Fibroblast of lung (primary cell): ENCODE measurements at regions not wholly inside any gene's neighbourhood (a gene's known extent, or its start where the extent isn't known, plus 50 kb on each side); places are given as distances from the start of the nearest gene placed in this dataset.

Experiments
- DNase-seq, 2 donors: peaks; one replicate each; pipeline versions ENCODE4 v3.0.0 to v3.0.0-alpha.2; 2010; ENCODE audit warnings: low read depth in 2 of 2
- H2AFZ ChIP-seq: 2 replicates; pipeline ENCODE4 v1.5.1; 2012; ENCODE audit warnings: low read length, control low read depth, inconsistent platforms
- H3K27ac ChIP-seq: 2 replicates; pipeline ENCODE4 v1.5.1; 2011; ENCODE audit warnings: low read length, control low read depth; ENCODE audit not compliant: insufficient read depth
- H3K27me3 ChIP-seq: 2 replicates; pipeline ENCODE4 v1.5.1; 2011; ENCODE audit warnings: mild to moderate bottlenecking, low read length; ENCODE audit not compliant: control insufficient read depth, insufficient read depth
- H3K36me3 ChIP-seq: 2 replicates; pipeline ENCODE4 v1.5.1; 2011; ENCODE audit warnings: low read length; ENCODE audit not compliant: control insufficient read depth, insufficient read depth
- H3K4me1 ChIP-seq: 2 replicates; pipeline ENCODE4 v1.5.1; 2011; ENCODE audit warnings: low read length; ENCODE audit not compliant: control insufficient read depth, insufficient read depth; ENCODE audit errors: extremely low read depth
- H3K4me2 ChIP-seq: 2 replicates; pipeline ENCODE4 v1.5.1; 2011; ENCODE audit warnings: low read length, control low read depth; ENCODE audit not compliant: insufficient read depth; ENCODE audit errors: extremely low read depth
- H3K4me3 ChIP-seq, 4 experiments: fragments of 200-600 bp in 1 of 4; sonication (generic) in 1 of 4; replicated peaks in 1 of 4; 2 replicates each; pipeline ENCODE4 v1.5.1; 2011 to 2016; ENCODE audit warnings: low read length in 4 of 4, low read depth in 3 of 4, mild to moderate bottlenecking in 3 of 4, control low read depth in 2 of 4, inconsistent platforms in 1 of 4, mixed read lengths in 1 of 4; ENCODE audit not compliant: insufficient read depth in 1 of 4; ENCODE audit errors: control extremely low read depth in 1 of 4
- H3K79me2 ChIP-seq: 2 replicates; pipeline ENCODE4 v1.5.1; 2012; ENCODE audit warnings: mild to moderate bottlenecking, low read length, inconsistent platforms; ENCODE audit not compliant: control insufficient read depth, insufficient read depth
- H3K9ac ChIP-seq: 2 replicates; pipeline ENCODE4 v1.5.1; 2011; ENCODE audit warnings: mild to moderate bottlenecking, low read length, control low read depth; ENCODE audit not compliant: insufficient read depth
- H3K9me3 ChIP-seq: 2 replicates; pipeline ENCODE4 v1.5.1; 2012; ENCODE audit warnings: low read depth, low read length; ENCODE audit not compliant: control insufficient read depth, insufficient read depth
- H4K20me1 ChIP-seq: 2 replicates; pipeline ENCODE4 v1.5.1; 2011; ENCODE audit warnings: low read length; ENCODE audit not compliant: control insufficient read depth, insufficient read depth; ENCODE audit errors: extremely low read depth
- CTCF ChIP-seq, 2 donors: IDR thresholded peaks in 1 of 2; conservative IDR thresholded peaks in 1 of 2; 1 replicate in 1 of 2; 2 replicates in 1 of 2; pipeline ENCODE4 v1.5.1; 2011 to 2012; ENCODE audit warnings: low read length in 2 of 2, control low read depth in 1 of 2, inconsistent platforms in 1 of 2, low read depth in 1 of 2, mild to moderate bottlenecking in 1 of 2
- EZH2 ChIP-seq: IDR thresholded peaks from 2 replicates; pipeline ENCODE4 v1.5.1; 2012; ENCODE audit warnings: low read length, control low read depth, mild to moderate bottlenecking; ENCODE audit errors: missing control alignments

- Histone ChIP-seq H3K27ac (no peak overlapping the region), H3K4me2 (no peak overlapping the region), H4K20me1 (no peaks in the 10 kb centered on the region), H3K27me3 (peaks cover 7% of the 10 kb centered on the region), H3K9me3 (no peaks in the 10 kb centered on the region), H3K79me2 (no peaks in the 10 kb centered on the region), H3K9ac (no peak overlapping the region), H3K36me3 (no peaks in the 10 kb centered on the region), H3K4me3 (no peak overlapping the region), H2AFZ (no peak overlapping the region), H3K4me1 (no peaks in the 10 kb centered on the region)
- TF ChIP-seq EZH2 (no peak), CTCF (conservative IDR thresholded peaks at IDR 0.05 in 1 of 2, IDR thresholded peaks at IDR 0.05 in 1 of 2; ENCODE audit: low read depth in 1 of 2, low read length in 2 of 2) (no peak)
- DNase-seq: no peak
Observed at GRCh38 chr6:43886067-43886461, 116.1 kb downstream of the VEGFA start.

- Histone ChIP-seq H3K9ac (no peak overlapping the region), H2AFZ (no peak overlapping the region), H3K27ac (no peak overlapping the region), H3K9me3 (no peaks in the 10 kb centered on the region), H3K36me3 (no peaks in the 10 kb centered on the region), H3K27me3 (peaks cover 5% of the 10 kb centered on the region), H3K4me2 (no peak overlapping the region), H3K4me3 (no peak overlapping the region), H4K20me1 (no peaks in the 10 kb centered on the region), H3K4me1 (no peaks in the 10 kb centered on the region), H3K79me2 (no peaks in the 10 kb centered on the region)
- no peak for TF ChIP-seq CTCF (conservative IDR thresholded peaks at IDR 0.05 in 1 of 2, IDR thresholded peaks at IDR 0.05 in 1 of 2; ENCODE audit: low read depth in 1 of 2, low read length in 2 of 2)
- TF ChIP-seq EZH2: no peak
- DNase-seq: no peak
Observed at GRCh38 chr6:43885399-43886066, 115.5 kb downstream of the VEGFA start.

- Histone ChIP-seq H3K9ac (no peak overlapping the region), H3K36me3 (no peaks in the 10 kb centered on the region), H3K27ac (no peak overlapping the region), H4K20me1 (no peaks in the 10 kb centered on the region), H3K79me2 (no peaks in the 10 kb centered on the region), H3K4me2 (no peak overlapping the region), H3K4me1 (no peaks in the 10 kb centered on the region), H2AFZ (no peak overlapping the region), H3K4me3 (no peak overlapping the region), H3K9me3 (no peaks in the 10 kb centered on the region), H3K27me3 (peaks cover 5% of the 10 kb centered on the region)
- no peak for DNase-seq
- TF ChIP-seq EZH2: no peak
- no peak for TF ChIP-seq CTCF (conservative IDR thresholded peaks at IDR 0.05 in 1 of 2, IDR thresholded peaks at IDR 0.05 in 1 of 2; ENCODE audit: low read depth in 1 of 2, low read length in 2 of 2)
Observed at GRCh38 chr6:43884652-43885022, 114.6 kb downstream of the VEGFA start.
